Astrocyte (in vitro differentiated cells and primary cell): ENCODE measurements at regions not wholly inside any gene's neighbourhood (a gene's known extent, or its start where the extent isn't known, plus 50 kb on each side); places are given as distances from the start of the nearest gene placed in this dataset.

ENCODE experiments used
- DNase-seq: peaks from one replicate; pipeline ENCODE4 v3.0.0-alpha.2; 2010; ENCODE audit warnings: low read depth
- FAIRE-seq: peaks from 2 replicates; lab custom pipeline; 2011; peaks lifted over from hg19 to GRCh38; lab: Jason Lieb, UNC
- H2AFZ ChIP-seq: 2 replicates; pipeline ENCODE4 v1.6.0; 2012; ENCODE audit warnings: low read depth, low read length, inconsistent platforms
- H3K27ac ChIP-seq: 2 replicates; pipeline ENCODE4 v1.5.1; 2011; ENCODE audit warnings: low read depth, low read length, inconsistent platforms
- H3K27me3 ChIP-seq: 2 replicates; pipeline ENCODE4 v1.6.0; 2011; ENCODE audit warnings: low read length, inconsistent platforms; ENCODE audit not compliant: insufficient read depth
- H3K36me3 ChIP-seq: 2 replicates; pipeline ENCODE4 v1.5.1; 2011; ENCODE audit warnings: low read length, inconsistent platforms; ENCODE audit not compliant: insufficient read depth
- H3K4me1 ChIP-seq: 2 replicates; pipeline ENCODE4 v1.5.1; 2011; ENCODE audit warnings: low read length, inconsistent platforms; ENCODE audit not compliant: insufficient read depth
- H3K4me2 ChIP-seq: 2 replicates; pipeline ENCODE4 v1.6.0; 2012; ENCODE audit warnings: low read length, inconsistent platforms
- H3K4me3 ChIP-seq: 2 replicates; pipeline ENCODE4 v1.5.1; 2011; ENCODE audit warnings: low read depth, mild to moderate bottlenecking, low read length, inconsistent platforms; ENCODE audit not compliant: insufficient read depth
- H3K79me2 ChIP-seq: 2 replicates; pipeline ENCODE4 v1.6.0; 2012; ENCODE audit warnings: mild to moderate bottlenecking, low read length, inconsistent platforms; ENCODE audit not compliant: insufficient read depth
- H3K9ac ChIP-seq: 2 replicates; pipeline ENCODE4 v1.6.0; 2012; ENCODE audit warnings: mild to moderate bottlenecking, low read length, inconsistent platforms
- H3K9me3 ChIP-seq: 2 replicates; pipeline ENCODE4 v1.5.1; 2012; ENCODE audit warnings: low read depth, mild to moderate bottlenecking, low read length, inconsistent platforms; ENCODE audit not compliant: insufficient read depth
- H4K20me1 ChIP-seq: 2 replicates; pipeline ENCODE4 v1.6.0; 2012; ENCODE audit warnings: low read length, inconsistent platforms; ENCODE audit not compliant: insufficient read depth
- H3K27ac Mint-ChIP-seq: one replicate; pipeline ENCODE4 v1.8.0; 2021; ENCODE audit warnings: mild to moderate bottlenecking, mixed read lengths; ENCODE audit not compliant: unreplicated experiment
- H3K27me3 Mint-ChIP-seq: one replicate; pipeline ENCODE4 v1.8.0; 2021; ENCODE audit warnings: low read depth, mixed read lengths; ENCODE audit not compliant: unreplicated experiment
- H3K36me3 Mint-ChIP-seq: one replicate; pipeline ENCODE4 v1.8.0; 2021; ENCODE audit warnings: low read depth, mixed read lengths; ENCODE audit not compliant: unreplicated experiment
- H3K4me1 Mint-ChIP-seq: one replicate; pipeline ENCODE4 v1.8.0; 2021; ENCODE audit warnings: low read depth, mixed read lengths; ENCODE audit not compliant: unreplicated experiment
- H3K4me3 Mint-ChIP-seq: one replicate; pipeline ENCODE4 v1.8.0; 2021; ENCODE audit warnings: mild to moderate bottlenecking, moderate library complexity, mixed read lengths; ENCODE audit not compliant: unreplicated experiment
- H3K9me3 Mint-ChIP-seq: one replicate; pipeline ENCODE4 v1.8.0; 2021; ENCODE audit warnings: mild to moderate bottlenecking, mixed read lengths; ENCODE audit not compliant: unreplicated experiment
- CTCF ChIP-seq: IDR thresholded peaks from 2 replicates; pipeline ENCODE4 v1.5.1; 2011; ENCODE audit warnings: low read depth, mild to moderate bottlenecking, inconsistent platforms, low read length, moderate library complexity; ENCODE audit not compliant: insufficient read depth
- EZH2 ChIP-seq: IDR thresholded peaks from 2 replicates; pipeline ENCODE4 v1.6.1; 2012; ENCODE audit warnings: mild to moderate bottlenecking, low read length, inconsistent platforms; ENCODE audit not compliant: insufficient read depth

GRCh38 chr13:28569886-28570285 lies 75.0 kb upstream of the FLT1 start:
- Mint-ChIP-seq H3K9me3 (peaks cover 1% of the 10 kb centered on the region), H3K27ac (no peak overlapping the region), H3K4me3 (no peak overlapping the region), H3K4me1 (peaks cover 8% of the 10 kb centered on the region), H3K27me3 (no peaks in the 10 kb centered on the region), H3K36me3 (no peaks in the 10 kb centered on the region)
- Histone ChIP-seq H3K27me3 (no peaks in the 10 kb centered on the region), H3K9ac (no peak overlapping the region), H3K27ac (no peak overlapping the region), H3K36me3 (no peaks in the 10 kb centered on the region), H3K4me2 (no peak overlapping the region), H3K4me1 (no peaks in the 10 kb centered on the region), H4K20me1 (no peaks in the 10 kb centered on the region), H3K9me3 (no peaks in the 10 kb centered on the region), H2AFZ (no peak overlapping the region), H3K79me2 (no peaks in the 10 kb centered on the region), H3K4me3 (no peak overlapping the region)
- TF ChIP-seq EZH2 (no peak), CTCF (no peak)
- FAIRE-seq = no peak
- DNase-seq = no peak

- no peak overlapping the region for H2AFZ ChIP-seq
- no peaks in the 10 kb centered on the region for H3K27me3 ChIP-seq
- no peaks in the 10 kb centered on the region for H3K9me3 ChIP-seq
- no peak overlapping the region for H3K9ac ChIP-seq
- Mint-ChIP-seq H3K9me3 (peaks cover 3% of the 10 kb centered on the region), H3K27me3 (peaks cover 5% of the 10 kb centered on the region), H3K4me3 (no peak overlapping the region), H3K4me1 (peaks cover 5% of the 10 kb centered on the region), H3K27ac (no peak overlapping the region), H3K36me3 (no peaks in the 10 kb centered on the region)
- TF ChIP-seq CTCF = no peak
- TF ChIP-seq EZH2 = no peak
- no peak for DNase-seq
- H4K20me1 ChIP-seq = no peaks in the 10 kb centered on the region
- no peak overlapping the region for H3K4me3 ChIP-seq
- no peaks in the 10 kb centered on the region for H3K79me2 ChIP-seq
- H3K4me1 ChIP-seq = no peaks in the 10 kb centered on the region
- FAIRE-seq = no peak
- H3K4me2 ChIP-seq = no peak overlapping the region
- H3K36me3 ChIP-seq = no peaks in the 10 kb centered on the region
- no peak overlapping the region for H3K27ac ChIP-seq
These were observed 73.4 kb upstream of the FLT1 start for GRCh38 chr13:28568286-28568685.

- no peaks in the 10 kb centered on the region for H3K36me3 Mint-ChIP-seq
These were observed 72.0 kb upstream of the FLT1 start for GRCh38 chr13:28566891-28567290.

More at GRCh38 chr13:28566891-28567290, 72.0 kb upstream of the FLT1 start:
- no peak overlapping the region for H3K27ac Mint-ChIP-seq
- H3K9me3 ChIP-seq = no peaks in the 10 kb centered on the region
- H3K27ac ChIP-seq = no peak overlapping the region
- H3K27me3 Mint-ChIP-seq = peaks cover 6% of the 10 kb centered on the region
- TF ChIP-seq EZH2 (no peak), CTCF (no peak)
- no peak overlapping the region for H3K4me3 Mint-ChIP-seq
- H3K4me1 Mint-ChIP-seq = peaks cover 5% of the 10 kb centered on the region
- FAIRE-seq = no peak
- H3K27me3 ChIP-seq = no peaks in the 10 kb centered on the region
- H3K4me1 ChIP-seq = no peaks in the 10 kb centered on the region
- no peaks in the 10 kb centered on the region for H3K36me3 ChIP-seq
- H3K9ac ChIP-seq = no peak overlapping the region
- H3K4me3 ChIP-seq = no peak overlapping the region
- DNase-seq = no peak
- H3K4me2 ChIP-seq = no peak overlapping the region
- no peaks in the 10 kb centered on the region for H4K20me1 ChIP-seq
- no peaks in the 10 kb centered on the region for H3K79me2 ChIP-seq
- peaks cover 3% of the 10 kb centered on the region for H3K9me3 Mint-ChIP-seq
- no peak overlapping the region for H2AFZ ChIP-seq
